ENCODE measurements at regions not wholly inside any gene's neighbourhood (a gene's known extent, or its start where the extent isn't known, plus 50 kb on each side); places are given as distances from the start of the nearest gene placed in this dataset.

- TF ChIP-seq, protein P1, sequence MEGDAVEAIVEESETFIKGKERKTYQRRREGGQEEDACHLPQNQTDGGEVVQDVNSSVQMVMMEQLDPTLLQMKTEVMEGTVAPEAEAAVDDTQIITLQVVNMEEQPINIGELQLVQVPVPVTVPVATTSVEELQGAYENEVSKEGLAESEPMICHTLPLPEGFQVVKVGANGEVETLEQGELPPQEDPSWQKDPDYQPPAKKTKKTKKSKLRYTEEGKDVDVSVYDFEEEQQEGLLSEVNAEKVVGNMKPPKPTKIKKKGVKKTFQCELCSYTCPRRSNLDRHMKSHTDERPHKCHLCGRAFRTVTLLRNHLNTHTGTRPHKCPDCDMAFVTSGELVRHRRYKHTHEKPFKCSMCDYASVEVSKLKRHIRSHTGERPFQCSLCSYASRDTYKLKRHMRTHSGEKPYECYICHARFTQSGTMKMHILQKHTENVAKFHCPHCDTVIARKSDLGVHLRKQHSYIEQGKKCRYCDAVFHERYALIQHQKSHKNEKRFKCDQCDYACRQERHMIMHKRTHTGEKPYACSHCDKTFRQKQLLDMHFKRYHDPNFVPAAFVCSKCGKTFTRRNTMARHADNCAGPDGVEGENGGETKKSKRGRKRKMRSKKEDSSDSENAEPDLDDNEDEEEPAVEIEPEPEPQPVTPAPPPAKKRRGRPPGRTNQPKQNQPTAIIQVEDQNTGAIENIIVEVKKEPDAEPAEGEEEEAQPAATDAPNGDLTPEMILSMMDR (IDR thresholded peaks at IDR 0.05; ENCODE audit: low read length): no peak
- TF ChIP-seq EZH2phosphoT487 (IDR thresholded peaks at IDR 0.05; ENCODE audit: low read length) (no peak), EZH2 (optimal IDR thresholded peaks at IDR 0.05; ENCODE audit: low read depth, low read length) (no peak)
Observed at GRCh38 chr2:104736026-104736425, 117.9 kb upstream of the POU3F3 start.

Data from MM.1S (cell line).